ENCODE measurements at regions not wholly inside any gene's neighbourhood (a gene's known extent, or its start where the extent isn't known, plus 50 kb on each side); places are given as distances from the start of the nearest gene placed in this dataset.
"Not testable (repeated sequence)": the region's sequence is repeated elsewhere in the genome, so short reads cannot be mapped to it uniquely, and the experiment has no call there.

DNA sequence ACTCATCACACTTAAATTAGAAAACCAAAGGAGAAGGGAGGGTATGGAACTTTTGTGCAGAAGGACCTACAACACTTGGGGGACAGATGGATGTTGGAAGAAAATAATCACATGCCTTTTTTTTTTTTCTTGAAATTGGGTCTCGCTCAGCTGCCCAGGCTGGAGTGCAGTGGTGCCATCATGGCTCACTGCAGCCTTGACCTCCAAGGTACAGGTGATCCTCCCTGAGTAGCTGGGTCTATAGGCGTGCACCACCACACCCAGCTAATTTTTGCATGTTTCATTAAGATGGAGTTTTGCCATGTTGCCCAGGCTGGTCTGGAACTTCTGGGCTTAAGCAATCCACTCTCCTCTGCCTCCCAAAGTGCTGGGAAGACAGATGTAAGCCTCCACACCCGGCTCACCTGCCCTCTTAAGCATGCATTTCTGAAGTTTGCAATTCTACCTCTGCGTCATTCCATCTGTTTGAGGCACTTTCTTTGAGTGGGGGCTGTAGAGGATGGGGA is 370.8 kb upstream of the JARID2 start:
- DNase-seq = no peak

DNA sequence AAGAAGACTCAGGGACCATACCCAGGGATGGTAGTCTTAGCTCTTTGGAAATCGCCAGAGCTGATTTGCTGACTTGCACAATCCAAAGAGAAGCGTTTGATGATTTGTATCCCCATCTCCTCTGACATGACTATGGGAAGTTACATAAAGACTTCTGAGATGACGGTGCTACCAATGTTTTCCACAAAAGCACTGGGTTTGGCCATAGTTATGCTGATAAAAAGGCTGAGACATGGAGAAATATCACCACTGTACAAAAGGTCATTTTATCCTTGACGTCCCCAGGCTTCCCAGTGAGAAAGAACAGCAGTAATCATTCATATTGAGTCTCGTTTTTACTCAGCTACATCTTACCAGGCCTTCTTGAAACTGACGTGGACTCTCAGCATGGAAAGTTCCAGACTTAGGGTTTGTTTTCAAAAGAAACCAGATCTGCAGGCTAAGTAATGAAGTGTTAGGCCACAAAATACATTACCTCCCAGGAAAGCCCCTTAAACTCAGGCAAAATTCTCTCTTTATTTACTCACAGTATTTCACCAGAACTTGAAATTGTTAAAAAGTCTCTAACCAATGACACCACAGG is 370.3 kb upstream of the JARID2 start:
- DNase-seq = no peak

DNA sequence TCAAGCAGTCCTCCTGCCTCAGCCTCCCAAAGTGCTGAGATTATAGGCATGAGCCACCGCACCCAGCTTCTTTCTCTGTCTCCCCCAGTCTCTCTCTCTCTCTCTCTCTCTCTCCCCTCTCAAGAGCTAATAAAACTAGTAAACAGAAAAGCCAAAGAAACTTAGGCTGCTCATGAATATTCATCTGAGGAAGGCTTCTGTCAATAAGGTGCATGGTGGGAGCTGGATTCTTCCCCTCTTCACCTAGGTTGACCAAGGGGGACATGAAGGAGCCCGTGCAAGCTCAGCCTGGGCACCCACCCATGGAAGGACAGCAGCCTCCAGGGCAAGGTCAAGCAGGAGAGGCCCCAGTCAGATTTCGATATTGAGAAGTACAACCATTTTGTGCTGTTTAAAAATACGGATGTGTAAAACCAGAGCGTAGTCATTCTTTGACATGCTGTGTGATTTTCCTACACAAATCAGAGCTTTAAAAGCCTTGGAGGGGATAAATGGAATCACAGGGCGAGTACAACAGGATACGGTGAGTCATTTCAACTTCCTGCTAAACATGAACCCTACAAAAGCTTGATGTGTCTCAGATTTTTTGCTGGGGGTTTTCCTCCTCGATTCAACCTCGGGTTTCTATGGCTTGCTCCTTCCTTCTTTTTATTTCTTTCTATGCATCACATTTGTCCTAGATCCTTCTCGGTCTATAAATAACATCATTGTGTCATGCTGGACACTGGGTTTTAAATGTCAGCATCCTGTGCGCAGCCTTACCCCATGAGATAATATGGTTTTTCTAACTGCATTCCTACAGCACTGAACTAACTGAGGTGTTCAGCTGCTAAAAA is 368.9 kb upstream of the JARID2 start:
- DNase-seq = no peak

DNA sequence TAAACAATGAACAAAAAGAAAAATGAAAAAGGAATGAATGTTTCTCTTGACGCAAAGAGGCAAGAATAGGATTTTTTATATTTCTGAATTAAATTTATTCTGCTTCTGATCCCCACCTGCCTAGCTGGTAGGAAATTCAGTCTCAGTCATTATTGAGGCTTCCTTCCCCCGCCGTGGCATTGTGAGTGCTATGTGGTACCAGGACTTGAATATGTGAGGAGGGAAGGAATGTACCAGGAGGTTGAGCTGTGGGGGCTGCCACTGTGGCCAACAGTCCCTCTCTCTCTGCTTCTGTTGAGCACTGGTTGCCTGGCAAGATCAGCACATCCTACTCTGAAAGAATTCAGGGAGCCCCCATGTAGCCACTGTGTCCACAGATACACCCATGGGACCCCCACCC is 368.1 kb upstream of the JARID2 start:
- DNase-seq = no peak

DNA sequence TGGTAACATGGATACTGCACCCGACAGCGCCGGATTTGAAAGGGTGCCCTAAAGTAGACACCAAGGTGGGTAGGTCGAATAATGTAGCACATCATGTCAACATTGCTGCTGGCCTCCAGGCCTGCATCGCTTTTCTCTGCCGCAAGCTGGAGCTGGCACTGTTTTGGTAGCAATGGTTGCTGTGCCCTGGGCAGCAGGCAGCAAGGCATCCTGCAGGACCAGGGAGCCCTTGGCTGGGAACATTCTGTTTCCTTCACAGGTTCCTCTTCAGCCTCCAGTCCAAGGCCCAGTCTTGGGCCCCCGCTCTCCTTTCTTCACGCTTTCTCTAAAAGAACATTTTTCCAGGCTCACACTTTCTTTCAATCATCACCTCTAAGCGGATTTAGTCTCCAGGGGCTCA is 365.8 kb upstream of the JARID2 start:
- no peak for DNase-seq

DNA sequence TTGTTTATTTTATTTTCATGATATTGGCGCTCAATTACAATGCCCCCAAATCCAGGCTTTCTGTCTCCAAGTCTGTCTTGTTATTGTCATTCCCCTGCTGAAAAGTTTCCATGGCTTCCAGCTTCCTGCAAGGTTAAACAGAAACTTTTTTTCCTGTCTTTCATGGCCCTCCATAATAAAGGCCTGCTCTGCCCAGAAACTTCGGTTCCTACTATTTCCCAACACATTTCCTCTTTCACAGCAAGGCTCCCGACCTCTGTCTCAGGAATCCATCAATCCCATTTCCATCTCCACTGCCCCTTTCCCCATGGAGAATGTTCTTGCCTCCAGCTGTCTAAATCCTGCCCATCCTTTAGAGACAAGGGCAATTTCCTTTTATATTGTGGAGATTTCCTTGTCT is 365.2 kb upstream of the JARID2 start:
- DNase-seq = no peak

DNA sequence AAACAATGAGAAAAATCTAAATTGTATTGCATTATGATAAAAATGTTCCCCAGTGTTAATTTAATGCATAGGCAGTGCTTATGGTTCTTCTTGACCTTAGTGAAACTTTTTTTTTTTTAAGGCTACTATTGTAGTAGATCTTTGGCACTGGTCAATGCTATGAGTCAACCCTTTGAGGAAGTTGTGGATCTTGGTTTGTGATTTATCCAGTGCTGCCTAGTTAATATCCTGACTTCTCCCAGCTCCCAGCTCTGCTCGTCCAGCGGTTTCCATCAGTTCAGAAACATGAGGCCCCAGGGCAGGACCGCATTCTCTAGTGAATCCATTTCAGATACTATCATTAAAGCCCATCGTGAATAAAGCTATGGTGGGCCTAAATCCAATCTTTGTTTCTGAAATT is 364.5 kb upstream of the JARID2 start:
- no peak for DNase-seq

DNA sequence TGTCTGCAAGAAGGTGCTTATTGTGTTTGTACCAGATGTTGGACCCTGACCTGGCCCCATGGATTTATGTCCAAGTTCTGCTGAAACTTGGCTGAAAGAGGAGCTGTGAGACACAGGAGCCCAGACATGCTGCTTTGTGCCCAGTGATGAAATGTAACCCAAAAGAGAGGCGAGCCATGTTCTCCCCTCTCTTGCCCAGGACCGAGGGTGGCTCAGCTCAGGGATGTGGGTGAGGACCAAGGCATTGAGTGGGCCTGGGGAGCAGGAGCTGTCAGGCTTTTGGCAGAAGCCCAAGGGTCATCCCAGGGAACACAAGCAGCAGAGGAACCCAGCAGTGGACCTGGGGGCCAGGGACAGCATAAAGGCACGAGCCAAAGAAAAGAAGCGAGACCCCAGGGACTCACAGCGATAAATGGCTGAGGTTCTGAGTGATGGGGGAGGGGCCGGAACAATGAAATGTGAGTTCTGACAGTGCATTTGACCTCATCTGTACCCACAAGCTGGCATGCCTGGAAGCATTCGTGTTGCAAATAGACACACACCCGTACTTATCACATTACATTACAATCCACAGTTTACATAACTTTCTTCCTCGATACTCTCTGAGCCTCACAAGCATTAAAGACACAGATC is 363.4 kb upstream of the JARID2 start:
- DNase-seq = no peak

DNA sequence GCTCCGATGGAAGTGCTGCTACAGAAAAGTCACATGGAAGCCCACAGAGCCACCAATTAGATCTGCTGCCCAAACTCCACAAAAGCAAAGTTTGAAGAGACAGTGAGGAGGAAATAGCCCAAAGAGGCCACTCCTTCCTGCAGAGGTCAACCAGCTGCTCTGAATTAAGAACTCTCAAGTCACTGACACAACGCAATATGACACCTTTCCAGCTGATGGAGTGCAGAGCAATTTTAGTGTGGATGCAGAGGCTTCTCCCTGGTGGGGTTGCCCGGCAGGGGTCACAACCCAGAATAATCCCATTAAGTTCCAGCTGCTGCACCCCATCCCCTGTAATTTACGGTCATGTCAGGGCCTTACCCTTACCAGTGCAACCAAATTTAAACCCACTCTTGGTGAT is 361.9 kb upstream of the JARID2 start:
- DNase-seq = peak; percentile 21

DNA sequence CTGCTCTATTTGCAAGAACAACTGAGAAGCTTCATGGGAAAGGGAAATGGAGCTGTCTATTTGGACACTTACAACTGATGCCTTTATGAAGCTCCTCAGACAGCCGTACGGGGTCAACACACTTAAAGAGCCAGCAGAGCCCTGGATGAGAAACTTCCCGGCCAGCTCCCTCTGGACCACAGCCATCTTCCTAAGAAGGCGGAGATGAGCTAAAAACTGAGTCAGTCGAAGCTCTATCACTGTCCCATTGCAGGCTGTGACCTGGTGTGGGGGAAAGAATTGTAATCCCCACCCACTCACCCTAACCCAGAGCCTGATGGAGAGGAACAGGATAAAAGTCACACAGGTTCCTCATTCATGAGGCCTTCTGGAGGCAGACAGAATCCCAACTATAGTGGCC is 360.4 kb upstream of the JARID2 start:
- DNase-seq = no peak

DNA sequence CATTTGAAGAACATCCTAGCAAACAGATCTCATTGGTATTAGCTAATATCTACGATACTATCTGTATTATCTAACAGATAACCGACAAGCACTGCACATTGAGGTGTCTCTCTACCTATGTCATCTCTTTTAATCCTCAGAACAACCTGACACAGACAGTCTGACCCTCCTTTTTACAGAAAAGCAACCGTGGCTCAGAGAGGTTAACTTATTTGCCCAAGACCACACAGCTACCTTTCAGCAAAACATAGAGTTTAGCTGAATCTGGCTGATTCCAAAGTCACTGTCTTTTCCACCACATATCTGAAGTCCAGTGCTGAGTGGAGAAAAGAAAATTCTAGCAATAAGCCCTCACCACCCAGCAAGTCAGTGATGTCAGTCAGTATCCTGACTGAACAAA is 358.7 kb upstream of the JARID2 start:
- no peak for DNase-seq

DNA sequence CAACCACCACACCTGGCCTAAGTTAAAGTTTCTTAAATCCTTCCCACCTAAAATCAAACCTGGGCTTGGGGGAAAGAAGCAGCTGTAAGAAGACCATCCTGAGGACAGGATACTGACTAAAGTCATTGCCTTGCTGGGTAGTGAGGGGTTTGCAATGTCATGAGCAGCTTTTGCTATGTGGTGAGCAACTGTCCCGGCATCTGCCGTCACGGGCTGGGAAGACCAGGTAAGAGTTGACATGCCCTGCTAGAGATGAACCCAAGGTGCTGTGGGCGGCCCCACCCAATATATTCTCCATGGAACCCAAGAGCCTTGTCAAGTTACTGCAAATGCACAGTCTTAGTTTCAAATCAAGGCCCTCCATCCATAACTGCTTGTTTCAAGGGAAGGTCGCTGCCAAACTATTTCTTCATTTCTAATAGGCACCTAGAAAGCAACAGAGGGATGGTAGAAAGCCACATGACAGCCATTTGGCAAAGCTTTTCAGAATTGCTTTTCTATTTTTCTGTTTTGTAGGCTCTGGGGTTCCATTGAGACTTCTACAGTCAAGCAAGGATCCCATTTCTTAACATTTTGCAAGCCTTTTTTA is 357.8 kb upstream of the JARID2 start:
- no peak for DNase-seq

DNA sequence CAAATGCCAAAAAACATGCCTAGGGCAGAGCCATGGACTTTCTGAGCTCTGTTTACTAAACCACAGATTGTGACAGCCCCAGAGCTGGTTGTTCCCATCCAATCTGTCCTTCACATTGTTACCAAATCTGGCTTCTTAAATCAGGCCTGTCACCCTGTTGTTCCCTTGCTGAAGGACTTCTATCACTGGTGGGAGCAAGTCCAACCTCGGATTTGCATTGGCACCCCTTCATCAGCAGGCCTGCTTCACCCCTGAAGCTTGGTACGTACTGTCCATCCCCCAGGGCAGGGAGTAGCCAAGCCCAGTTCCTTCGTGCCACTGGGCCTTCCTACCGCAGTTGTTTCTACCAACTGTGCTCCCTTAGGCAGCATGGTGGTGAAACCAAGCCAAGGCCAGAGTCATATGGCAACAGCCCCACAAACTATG is 357.3 kb upstream of the JARID2 start:
- no peak for DNase-seq

DNA sequence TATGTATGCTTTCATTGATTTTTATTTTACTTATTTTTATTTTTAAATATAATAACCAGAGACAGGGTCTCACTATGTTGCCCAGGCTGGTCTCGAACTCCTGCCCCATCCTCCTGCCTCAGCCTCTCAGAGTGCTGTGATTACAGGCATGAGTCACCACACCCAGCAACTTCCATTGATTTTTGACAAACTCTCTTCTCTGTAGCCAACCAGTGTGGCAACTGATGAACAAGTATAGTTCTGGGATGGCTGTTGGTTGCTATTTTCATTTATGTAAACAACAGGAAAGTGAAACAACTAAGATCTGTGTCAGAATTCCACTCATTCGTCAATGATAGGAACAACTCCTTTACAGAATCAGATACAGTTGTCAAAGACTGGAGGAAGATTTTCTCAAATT is 356.7 kb upstream of the JARID2 start:
- DNase-seq = no peak

DNA sequence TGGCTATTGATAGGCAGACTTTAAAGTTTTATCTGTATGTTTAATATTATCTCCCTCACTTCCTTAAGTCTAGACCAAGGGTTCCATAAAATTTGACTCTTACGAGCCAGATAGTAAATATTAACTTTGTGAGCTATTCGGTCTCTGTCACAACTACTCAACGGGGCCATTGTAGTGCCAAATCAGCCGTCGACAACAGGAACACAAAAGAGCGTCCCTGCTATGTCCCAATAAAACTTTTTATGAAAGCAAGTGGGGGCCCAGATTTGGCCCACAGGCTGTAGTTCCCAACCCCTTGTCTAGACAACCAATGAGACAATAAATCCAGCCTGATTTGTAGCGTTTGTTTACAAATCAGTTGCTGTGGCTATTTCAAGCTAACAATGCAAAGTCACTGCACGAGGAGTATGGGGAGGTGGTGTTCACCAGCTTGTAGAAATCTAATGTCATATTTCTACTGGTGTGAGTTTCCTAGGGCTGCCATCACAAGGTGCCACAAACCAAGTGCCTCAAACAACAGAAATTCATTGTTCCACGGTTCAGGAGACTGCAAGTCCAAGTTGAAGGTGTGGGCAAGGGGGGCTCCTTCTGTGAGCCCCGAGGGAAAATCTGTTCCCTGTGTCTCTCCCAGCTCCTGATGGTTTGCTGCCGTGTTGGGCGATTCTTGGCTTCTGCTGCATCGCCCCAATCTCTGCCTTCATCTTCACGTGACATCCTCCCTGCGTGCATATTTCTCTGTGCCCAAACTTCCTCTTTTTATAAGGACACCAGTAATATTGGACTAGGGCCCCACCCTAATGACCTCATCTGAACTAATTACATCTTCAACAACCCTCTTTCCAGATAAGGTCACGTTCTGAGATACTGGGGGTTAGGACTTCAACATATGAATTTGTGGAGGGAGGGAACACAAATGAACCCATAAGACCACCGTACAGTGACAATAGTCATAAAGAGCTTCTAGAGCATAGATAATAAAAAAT is 356.0 kb upstream of the JARID2 start:
- DNase-seq = no peak

DNA sequence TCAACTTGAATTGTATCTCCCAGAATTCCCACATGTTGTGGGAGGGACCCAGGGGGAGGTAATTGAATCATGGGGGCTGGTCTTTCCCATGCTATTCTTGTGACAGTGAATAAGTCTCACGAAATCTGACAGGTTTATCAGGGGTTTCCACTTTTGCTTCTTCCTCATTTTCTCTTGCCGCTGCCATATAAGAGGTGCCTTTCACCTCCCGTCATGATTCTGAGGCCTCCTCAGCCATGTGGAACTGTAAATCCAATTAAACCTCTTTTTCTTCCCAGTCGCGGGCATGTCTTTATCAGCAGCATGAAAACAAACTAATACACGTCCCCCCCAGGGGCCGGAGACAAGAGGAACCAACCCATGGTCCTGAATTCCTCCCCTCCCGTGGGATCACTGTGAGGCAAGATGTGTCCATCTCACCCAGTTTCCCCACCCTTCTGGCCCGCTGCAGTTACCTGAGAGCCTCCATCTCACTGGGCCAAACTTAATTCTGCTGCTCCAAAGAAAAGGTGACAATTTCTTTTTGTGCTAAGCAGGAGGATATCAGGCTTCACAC is 354.0 kb upstream of the JARID2 start:
- DNase-seq = not testable (repeated sequence)

DNA sequence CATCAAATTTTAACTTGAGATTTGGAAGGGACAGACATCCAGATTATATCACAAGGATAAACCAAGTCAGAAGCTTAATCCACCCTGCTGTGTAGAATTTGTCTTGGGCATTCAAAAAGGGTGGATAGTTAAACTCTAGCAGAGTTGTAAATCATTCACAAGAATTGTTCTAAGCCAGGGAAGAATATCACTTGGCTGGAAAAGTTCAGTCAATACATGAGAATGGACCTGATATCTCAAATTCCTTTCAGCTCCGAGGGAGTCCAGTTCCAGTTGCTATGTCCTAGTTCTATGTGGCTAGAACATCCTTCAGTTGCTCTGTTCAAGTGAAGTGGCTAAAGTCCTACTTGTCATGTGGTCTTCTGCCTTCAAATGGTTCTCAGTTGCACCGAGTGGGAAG is 351.8 kb upstream of the JARID2 start:
- no peak for DNase-seq

DNA sequence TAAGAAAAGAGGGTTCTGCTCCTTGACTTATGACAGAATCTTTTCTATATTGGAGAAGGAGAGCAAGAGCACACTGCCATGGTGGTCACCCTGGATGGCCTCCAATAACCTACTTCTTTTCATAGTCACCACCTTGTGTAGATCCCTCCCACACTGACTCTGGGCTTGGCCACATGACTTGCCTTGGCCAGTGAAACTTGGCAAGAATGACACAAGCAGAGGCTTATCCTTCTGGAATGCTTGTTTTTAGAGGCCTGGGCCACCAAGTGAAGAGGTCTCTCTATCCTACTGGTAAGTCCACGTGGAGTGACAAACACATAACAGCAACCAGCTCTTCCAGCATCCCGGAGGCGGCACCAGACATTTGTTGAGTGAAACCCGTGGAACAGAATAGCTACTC is 349.4 kb upstream of the JARID2 start:
- no peak for DNase-seq

DNA sequence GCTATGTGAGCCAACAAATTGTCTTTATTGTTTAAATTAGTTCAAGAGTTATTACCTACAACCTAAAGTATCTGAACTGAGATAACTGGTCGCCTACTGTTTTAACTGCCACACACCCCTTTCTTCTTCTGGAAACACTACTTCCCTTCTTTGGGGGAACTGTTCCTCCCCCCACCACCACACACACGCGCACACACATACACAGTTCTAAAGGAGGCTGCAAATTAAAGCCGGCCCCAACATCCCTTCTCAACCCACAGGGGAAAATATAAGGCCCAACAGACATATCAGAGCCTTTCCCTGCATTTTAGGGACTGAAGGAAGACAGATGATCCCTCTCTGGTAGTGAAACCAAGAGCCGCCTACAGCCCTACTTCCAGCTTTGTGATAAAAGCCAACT is 348.0 kb upstream of the JARID2 start:
- no peak for DNase-seq

DNA sequence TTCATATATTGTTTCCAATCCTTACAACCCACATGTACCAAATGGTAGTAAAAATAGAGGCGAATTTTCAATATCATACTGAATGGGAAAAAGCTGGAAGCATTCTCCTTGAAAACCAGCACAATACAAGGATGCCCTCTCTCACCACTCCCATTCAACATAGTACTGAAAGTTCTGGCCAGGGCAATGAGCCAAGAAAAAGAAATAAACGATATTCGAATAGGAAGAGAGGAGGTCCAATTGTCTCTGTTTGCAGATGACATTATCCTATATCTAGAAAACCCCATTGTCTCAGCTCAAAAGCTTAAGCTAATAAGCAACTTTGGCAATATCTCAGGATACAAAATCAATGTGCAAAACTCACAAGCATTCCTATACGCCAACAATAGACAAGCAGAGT is 346.4 kb upstream of the JARID2 start:
- DNase-seq = not testable (repeated sequence)

DNA sequence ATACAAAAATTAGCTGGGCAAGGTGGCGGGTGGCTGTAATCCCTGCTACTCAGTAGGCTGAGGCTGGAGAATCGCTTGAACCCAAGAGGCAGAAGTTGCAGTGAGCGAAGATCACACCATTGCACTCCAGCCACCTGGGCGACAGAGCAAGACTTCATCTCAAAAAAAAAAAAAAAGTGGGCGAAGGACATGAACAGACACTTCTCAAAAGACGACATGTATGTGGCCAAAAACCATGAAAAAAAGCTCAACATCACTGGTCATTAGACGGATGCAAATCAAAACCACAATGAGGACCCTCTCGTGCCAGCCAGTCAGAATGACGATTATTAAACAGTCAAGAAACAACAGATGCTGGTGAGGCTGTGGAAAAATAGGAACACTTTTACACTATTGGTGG is 344.9 kb upstream of the JARID2 start:
- DNase-seq = no peak
